Heart left ventricle (tissue), 16 donors: ENCODE measurements at regions not wholly inside any gene's neighbourhood (a gene's known extent, or its start where the extent isn't known, plus 50 kb on each side); places are given as distances from the start of the nearest gene placed in this dataset.

Source experiments
- ATAC-seq, 4 donors: fragments of 200-7000 bp; cut with Tn5 transposase; one replicate each; pipeline ENCODE4 v1.9.1; 2020 to 2022; ENCODE audit warnings: moderate library complexity in 4 of 4, mild to moderate bottlenecking in 3 of 4, moderate number of reproducible peaks in 1 of 4
- DNase-seq, 5 donors: peaks; one replicate each; pipeline ENCODE4 v3.0.0-alpha.2; 2020
- H3K27ac ChIP-seq, 12 donors: fragments of 200-600 bp; sonication (generic) in 4 of 12; one replicate each; pipeline versions ENCODE4 v1.5.0 to v1.8.0; 2016 to 2022; ENCODE audit warnings: mild to moderate bottlenecking in 2 of 12
- H3K27me3 ChIP-seq, 9 donors: fragments of 200-600 bp; sonication (generic) in 2 of 9; one replicate each; pipeline versions ENCODE4 v1.5.1 to v1.8.0; 2016 to 2022; ENCODE audit warnings: mild to moderate bottlenecking in 3 of 9
- H3K36me3 ChIP-seq, 9 donors: fragments of 200-600 bp; sonication (generic) in 2 of 9; one replicate each; pipeline versions ENCODE4 v1.5.0 to v1.8.0; 2018 to 2022; ENCODE audit warnings: mild to moderate bottlenecking in 2 of 9
- H3K4me1 ChIP-seq, 12 donors: fragments of 200-600 bp; sonication (generic) in 4 of 12; one replicate each; pipeline versions ENCODE4 v1.5.0 to v1.8.0; 2016 to 2022; ENCODE audit warnings: mild to moderate bottlenecking in 3 of 12
- H3K4me3 ChIP-seq, 12 donors: fragments of 200-600 bp; sonication (generic) in 4 of 12; one replicate each; pipeline versions ENCODE4 v1.5.0 to v1.8.0; 2017 to 2022; ENCODE audit warnings: mild to moderate bottlenecking in 9 of 12, moderate library complexity in 4 of 12
- H3K9me3 ChIP-seq, 12 donors: fragments of 200-600 bp; sonication (generic) in 4 of 12; one replicate each; pipeline versions ENCODE4 v1.5.0 to v1.8.0; 2016 to 2022; ENCODE audit warnings: mild to moderate bottlenecking in 1 of 12
- CTCF ChIP-seq, 12 donors: fragments of 200-600 bp; sonication (generic) in 4 of 12; IDR thresholded peaks; one replicate each; pipeline versions ENCODE4 v1.5.0 to v1.8.0; 2018 to 2022; ENCODE audit warnings: antibody characterized with exemption in 12 of 12, mild to moderate bottlenecking in 5 of 12
- POLR2A ChIP-seq, 2 donors: fragments of 450-650 bp; IDR thresholded peaks; one replicate each; pipeline ENCODE4 v1.6.1; 2017; ENCODE audit warnings: antibody characterized with exemption in 2 of 2, mild to moderate bottlenecking in 2 of 2, moderate library complexity in 2 of 2
- WGBS, 4 donors: extraction: QIAGEN DNeasy Blood & Tissue Kit in 2 of 4; methylation state at CpG; one replicate each; pipeline versions ENCODE4 v1.1.5 to v1.1.7; 2013 to 2018; 5-methylcytosine and 5-hydroxymethylcytosine counted together
- intact Hi-C, 10 donors: fragments of 100-400 bp; cut with DNase I; formaldehyde crosslinking; loops; one replicate each; pipeline versions ENCODE4 v1.11.1 to v1.14.2; 2022
- donor health status: ischemic (EF 13 %, LVEDD 7.1; RV severe dilation, severe dysfunction).
- donor health status: healthy with polysubstance abuse.
- donor health status: DM: no; HTN: yes; CAD: no.
- donor health status: DM: no; HTN: no; CAD: no.
- donor health status: ischemic (EF 25% LVEDD 6.9; RV normal size, moderate dysfunction).
- donor health status: ischemic (EF 25% LVEDD 5.7; RV mildly dilated, moderate dysfunction).
- donor health status: healthy.
- donor health status: DM: yes; HTN: yes; CAD: no.
- donor health status: ischemic (EF 35%, LVEDD 5.7; RV mildly dilated, moderate dysfunction).
- donor health status: nonischemic (EF 11% LVEDD 7.7; RV severe dilation, severe dysfunction).
- donor health status: DM: yes; HTN: yes; CAD: no.
- donor health status: PGD.
- donor health status: ischemic (EF 29% LVEDD 5.4; RV normal size, mild dysfunction).
- donor health status: nonischemic (EF 23%, LVEDD 6.1; RV moderate dilation, normal function).

- Histone ChIP-seq H3K4me1 (no peaks in the 10 kb centered on the region), H3K36me3 (no peaks in the 10 kb centered on the region), H3K27me3 (no peaks in the 10 kb centered on the region), H3K4me3 (no peak overlapping the region), H3K9me3 (peaks cover 0 to 20% (median 9%) of the 10 kb centered on the region in 12 donors), H3K27ac (no peak overlapping the region)
- intact Hi-C loops: no loop called here
- TF ChIP-seq POLR2A (IDR thresholded peaks at IDR 0.05) (no peak), CTCF (IDR thresholded peaks at IDR 0.05) (no peak)
- no peak for ATAC-seq
- WGBS, 4 donors: 78 to 87% (median 83%) methylated on average over 2 of the region's 2 CpGs
- no peak for DNase-seq
These were observed 117.9 kb downstream of the C6orf118 start for GRCh38 chr6:165191461-165191860.

- ATAC-seq: peak in 1 of 4 donors; percentile 7
- peaks cover 0 to 12% (median 0%) of the 10 kb centered on the region in 12 donors for H3K9me3 ChIP-seq
- H3K36me3 ChIP-seq: no peaks in the 10 kb centered on the region
- H3K4me1 ChIP-seq: no peaks in the 10 kb centered on the region
- WGBS, 4 donors: 75 to 79% (median 77%) methylated on average over 9 to 10 of the region's 10 CpGs
- intact Hi-C loops: no loop called here
- H3K27me3 ChIP-seq: no peaks in the 10 kb centered on the region
- no peak for TF ChIP-seq POLR2A (IDR thresholded peaks at IDR 0.05)
- TF ChIP-seq CTCF (IDR thresholded peaks at IDR 0.05): no peak
- no peak for DNase-seq
- H3K4me3 ChIP-seq: no peak overlapping the region
- H3K27ac ChIP-seq: no peak overlapping the region
These were observed 122.8 kb downstream of the C6orf118 start for GRCh38 chr6:165186441-165187205.

GRCh38 chr6:165186041-165186440, 123.4 kb downstream of the C6orf118 start:
- intact Hi-C loops: no loop called here
- H3K27me3 ChIP-seq: no peaks in the 10 kb centered on the region
- H3K27ac ChIP-seq: no peak overlapping the region
- no peak overlapping the region for H3K4me3 ChIP-seq
- ATAC-seq (no peak), DNase-seq (no peak)
- no peaks in the 10 kb centered on the region for H3K4me1 ChIP-seq
- TF ChIP-seq CTCF (IDR thresholded peaks at IDR 0.05) (no peak), POLR2A (IDR thresholded peaks at IDR 0.05) (no peak)
- H3K36me3 ChIP-seq: no peaks in the 10 kb centered on the region
- WGBS, 4 donors: 81 to 86% (median 84%) methylated on average over 7 of the region's 7 CpGs
- peaks cover 0 to 12% (median 0%) of the 10 kb centered on the region in 12 donors for H3K9me3 ChIP-seq

- WGBS, 4 donors: 59 to 66% (median 63%) methylated on average over 11 of the region's 11 CpGs
- H3K36me3 ChIP-seq: no peaks in the 10 kb centered on the region
- no peak for TF ChIP-seq CTCF (IDR thresholded peaks at IDR 0.05)
- TF ChIP-seq POLR2A (IDR thresholded peaks at IDR 0.05): no peak
These were observed 125.0 kb downstream of the C6orf118 start for GRCh38 chr6:165184192-165184979.

More at GRCh38 chr6:165184192-165184979, 125.0 kb downstream of the C6orf118 start:
- Histone ChIP-seq H3K27ac (peak overlapping the region in 1 of 12 donors; percentile 24), H3K27me3 (no peaks in the 10 kb centered on the region), H3K4me1 (no peaks in the 10 kb centered on the region), H3K9me3 (no peaks in the 10 kb centered on the region), H3K4me3 (no peak overlapping the region)
- intact Hi-C loops: no loop called here
- DNase-seq (peak in 2 of 5 donors; percentile 10 to 60), ATAC-seq (peak; percentile 42 to 80 (median 60))
